HEK293T (cell line): ENCODE measurements at regions not wholly inside any gene's neighbourhood (a gene's known extent, or its start where the extent isn't known, plus 50 kb on each side); places are given as distances from the start of the nearest gene placed in this dataset.

ENCODE experiments used
- CTCF ChIA-PET: fragments of 350-600 bp; formaldehyde crosslinking; extraction: SDS; loops from one replicate; lab custom pipeline; 2021; ENCODE audit warnings: antibody characterized with exemption, inconsistent platforms; lab: Yijun Ruan, JAX
- POLR2A ChIA-PET: fragments of 350-600 bp; formaldehyde crosslinking; extraction: SDS; loops from one replicate; lab custom pipeline; 2020; ENCODE audit warnings: antibody characterized with exemption, inconsistent platforms; lab: Yijun Ruan, JAX
- DNase-seq: peaks from one replicate; pipeline ENCODE4 v3.0.0; 2012; ENCODE audit warnings: mixed read lengths; ENCODE audit errors: extremely low spot score
- ARNT ChIP-seq: fragments of 450-650 bp; IDR thresholded peaks from 2 replicates; pipeline ENCODE4 v1.6.1; 2017; ENCODE audit warnings: mild to moderate bottlenecking
- BHLHE40 ChIP-seq: fragments of 450-650 bp; IDR thresholded peaks from 2 replicates; pipeline ENCODE4 v1.6.1; 2016; ENCODE audit warnings: mild to moderate bottlenecking, moderate library complexity, borderline replicate concordance
- CTBP1 ChIP-seq: fragments of 450-650 bp; IDR thresholded peaks from 2 replicates; pipeline ENCODE4 v1.6.1; 2016; ENCODE audit warnings: borderline replicate concordance
- ELF4 ChIP-seq: fragments of 450-650 bp; IDR thresholded peaks from 2 replicates; pipeline ENCODE4 v1.6.1; 2017; ENCODE audit warnings: antibody characterized with exemption
- FOXA1 ChIP-seq: fragments of 450-650 bp; IDR thresholded peaks from 2 replicates; pipeline ENCODE4 v1.6.1; 2016; ENCODE audit warnings: mild to moderate bottlenecking
- FOXK2 ChIP-seq: fragments of 450-650 bp; IDR thresholded peaks from 2 replicates; pipeline ENCODE4 v1.6.1; 2016; ENCODE audit warnings: mild to moderate bottlenecking
- FOXM1 ChIP-seq: fragments of 450-650 bp; IDR thresholded peaks from 2 replicates; pipeline ENCODE4 v1.6.1; 2017; ENCODE audit warnings: mild to moderate bottlenecking, borderline replicate concordance
- HDGF ChIP-seq: fragments of 450-650 bp; IDR thresholded peaks from 2 replicates; pipeline ENCODE4 v1.6.1; 2017; ENCODE audit warnings: antibody characterized with exemption, borderline replicate concordance
- L3MBTL2 ChIP-seq: fragments of 450-650 bp; conservative IDR thresholded peaks from 2 replicates; pipeline ENCODE4 v1.6.1; 2016; ENCODE audit warnings: mild to moderate bottlenecking
- LEF1 ChIP-seq: fragments of 450-650 bp; IDR thresholded peaks from 2 replicates; pipeline ENCODE4 v1.6.1; 2017; ENCODE audit warnings: mild to moderate bottlenecking, borderline replicate concordance
- NFRKB ChIP-seq: fragments of 450-650 bp; IDR thresholded peaks from 2 replicates; pipeline ENCODE4 v1.6.1; 2016; ENCODE audit warnings: mild to moderate bottlenecking, moderate library complexity
- SP1 ChIP-seq: fragments of 450-650 bp; IDR thresholded peaks from 2 replicates; pipeline ENCODE4 v1.6.1; 2017
- SUZ12 ChIP-seq: fragments of 450-650 bp; IDR thresholded peaks from 2 replicates; pipeline ENCODE4 v1.6.1; 2016; ENCODE audit warnings: mild to moderate bottlenecking
- TARDBP ChIP-seq: fragments of 450-650 bp; IDR thresholded peaks from 2 replicates; pipeline ENCODE4 v1.6.1; 2016
- ZNF384 ChIP-seq: fragments of 450-650 bp; IDR thresholded peaks from 2 replicates; pipeline ENCODE4 v1.6.1; 2016
- TF ChIP-seq, protein P1 (sequence below): fragments of 450-650 bp; IDR thresholded peaks from 2 replicates; pipeline ENCODE4 v1.6.1; 2016

DNA sequence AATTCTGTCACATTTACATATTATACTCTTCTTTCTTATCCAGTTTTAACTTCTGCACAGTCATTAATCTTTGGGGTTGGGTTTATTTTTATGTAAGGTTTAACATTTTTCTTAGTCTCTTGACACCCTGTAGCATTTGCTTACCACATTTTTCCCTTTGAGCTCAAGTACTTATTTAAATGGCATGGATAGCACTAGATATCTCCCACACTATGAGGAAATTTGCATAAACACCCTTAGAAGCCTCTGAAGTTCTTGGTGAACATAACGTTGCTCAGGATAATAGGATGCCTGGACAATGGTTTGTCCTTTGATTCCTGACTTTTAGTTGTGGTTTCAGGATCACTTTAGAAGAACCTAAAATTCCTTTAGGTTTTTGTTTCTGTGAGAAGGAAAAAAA lies 338.9 kb downstream of the PCDH17 start:
- no peak for TF ChIP-seq ELF4
- TF ChIP-seq ARNT, result no peak
- TF ChIP-seq HDGF, result no peak
- no peak for TF ChIP-seq CTBP1
- TF ChIP-seq SUZ12, result no peak
- no peak for TF ChIP-seq LEF1
- TF ChIP-seq NFRKB, result no peak
- TF ChIP-seq ZNF384, result no peak
- TF ChIP-seq SP1, result no peak
- TF ChIP-seq FOXM1, result no peak
- TF ChIP-seq L3MBTL2, result no peak
- no peak for TF ChIP-seq TARDBP
- TF ChIP-seq, protein P1, sequence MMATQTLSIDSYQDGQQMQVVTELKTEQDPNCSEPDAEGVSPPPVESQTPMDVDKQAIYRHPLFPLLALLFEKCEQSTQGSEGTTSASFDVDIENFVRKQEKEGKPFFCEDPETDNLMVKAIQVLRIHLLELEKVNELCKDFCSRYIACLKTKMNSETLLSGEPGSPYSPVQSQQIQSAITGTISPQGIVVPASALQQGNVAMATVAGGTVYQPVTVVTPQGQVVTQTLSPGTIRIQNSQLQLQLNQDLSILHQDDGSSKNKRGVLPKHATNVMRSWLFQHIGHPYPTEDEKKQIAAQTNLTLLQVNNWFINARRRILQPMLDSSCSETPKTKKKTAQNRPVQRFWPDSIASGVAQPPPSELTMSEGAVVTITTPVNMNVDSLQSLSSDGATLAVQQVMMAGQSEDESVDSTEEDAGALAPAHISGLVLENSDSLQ, result no peak
- TF ChIP-seq FOXA1, result no peak
- no peak for TF ChIP-seq BHLHE40
- TF ChIP-seq FOXK2, result no peak
- ChIA-PET POLR2A (interaction anchor here (0.6 kb wide), 1 partner anchor 13 kb away, joined by 3 read pairs; no protein-coding TSS in a partner anchor), CTCF (no interaction called here)
- no peak for DNase-seq

DNA sequence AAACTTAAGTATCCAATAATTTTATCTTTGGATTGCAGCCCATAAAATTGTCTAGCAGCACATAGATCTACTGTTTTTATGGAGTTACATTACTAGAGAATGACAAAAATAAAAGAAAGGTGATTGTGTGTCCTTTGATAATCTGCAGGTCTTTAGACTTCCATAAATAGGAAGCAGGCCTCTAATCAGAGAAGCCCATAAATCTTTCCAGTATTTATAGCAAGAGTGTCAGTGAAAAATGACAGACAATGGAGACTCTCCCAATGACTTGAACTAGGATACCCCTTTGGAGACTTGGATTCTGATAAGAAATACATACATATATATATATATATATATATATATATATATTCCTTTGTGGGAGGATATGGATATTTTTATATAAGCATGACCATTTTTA lies 351.2 kb downstream of the PCDH17 start:
- no peak for DNase-seq
- TF ChIP-seq ARNT (no peak), ZNF384 (no peak), HDGF (no peak), LEF1 (no peak), L3MBTL2 (no peak), BHLHE40 (no peak), CTBP1 (no peak), SUZ12 (no peak), NFRKB (no peak), SP1 (no peak), FOXA1 (no peak), FOXK2 (no peak), FOXM1 (no peak), TARDBP (no peak), ELF4 (no peak)
- TF ChIP-seq, protein P1, result no peak
- ChIA-PET CTCF (no interaction called here), POLR2A (no interaction called here)

DNA sequence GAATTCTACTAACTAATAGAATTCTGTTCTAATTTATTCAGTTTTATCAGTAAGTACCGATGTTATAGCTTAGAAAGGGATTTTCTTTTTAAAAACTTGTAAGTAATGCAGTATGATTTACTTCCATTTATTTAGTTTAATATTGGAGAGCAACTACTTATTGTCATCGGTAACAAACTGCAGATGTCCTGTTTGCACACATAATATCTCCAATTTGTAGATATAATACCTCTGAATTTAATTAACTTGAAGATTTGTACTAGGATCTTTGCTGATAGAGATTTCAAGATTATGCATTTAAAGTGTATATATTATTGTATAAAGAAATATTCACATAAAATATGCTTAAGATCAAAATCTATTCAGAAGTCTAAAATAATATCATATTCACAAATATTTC lies 356.7 kb downstream of the PCDH17 start:
- ChIA-PET CTCF (no interaction called here), POLR2A (no interaction called here)
- TF ChIP-seq SUZ12 (no peak), SP1 (no peak), ARNT (no peak), L3MBTL2 (no peak), CTBP1 (no peak), ELF4 (no peak), HDGF (no peak), BHLHE40 (no peak), TARDBP (no peak), LEF1 (no peak), FOXA1 (no peak), FOXM1 (no peak), FOXK2 (no peak), NFRKB (no peak)
- no peak for DNase-seq

DNA sequence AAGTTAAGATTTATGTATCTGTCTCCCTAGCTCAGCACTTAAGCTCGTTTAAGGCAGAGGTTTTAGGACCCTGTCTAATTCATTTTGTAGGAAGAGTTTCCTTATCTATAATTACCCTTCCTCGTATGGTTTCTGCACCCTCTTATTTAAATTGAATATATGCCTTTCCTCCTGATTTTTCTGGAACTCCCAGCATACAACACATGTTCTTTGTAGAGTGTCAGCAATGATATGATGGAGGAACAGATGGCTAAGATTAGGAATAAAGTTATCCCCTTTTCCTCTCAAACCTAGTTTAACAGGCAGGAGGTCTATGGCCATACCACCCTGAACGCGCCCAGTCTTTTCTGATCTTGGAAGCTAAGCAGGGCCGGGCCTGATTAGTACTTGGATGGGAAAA lies 359.5 kb downstream of the PCDH17 start:
- no peak for TF ChIP-seq L3MBTL2
- TF ChIP-seq HDGF, result no peak
- TF ChIP-seq, protein P1, result no peak
- no peak for TF ChIP-seq NFRKB
- TF ChIP-seq ARNT, result no peak
- no peak for TF ChIP-seq BHLHE40
- TF ChIP-seq CTBP1, result no peak
- no peak for TF ChIP-seq TARDBP
- no peak for TF ChIP-seq ELF4
- TF ChIP-seq FOXA1, result no peak
- TF ChIP-seq LEF1, result no peak
- no peak for DNase-seq
- ChIA-PET CTCF (no interaction called here), POLR2A (no interaction called here)

DNA sequence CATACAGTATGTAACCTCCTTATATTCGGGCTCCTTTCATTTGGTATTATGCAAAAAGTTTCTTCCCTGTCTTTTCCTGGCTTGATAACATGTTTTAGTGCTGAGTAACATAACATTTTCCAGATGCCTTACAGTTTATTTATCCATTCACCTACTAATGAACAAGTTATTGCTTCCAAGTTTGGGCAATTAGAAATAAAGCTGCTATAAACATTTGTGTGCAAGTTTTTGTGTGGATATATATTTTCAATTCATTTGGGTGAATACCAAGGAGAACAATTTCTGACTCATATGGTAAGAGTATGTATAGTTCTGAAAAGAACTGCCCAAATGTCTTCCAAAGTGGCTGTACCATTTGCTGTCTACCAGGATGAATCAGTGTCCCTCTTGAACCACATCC lies 360.9 kb downstream of the PCDH17 start:
- TF ChIP-seq ARNT, result no peak
- TF ChIP-seq TARDBP, result no peak
- TF ChIP-seq HDGF, result no peak
- no peak for TF ChIP-seq SP1
- TF ChIP-seq FOXK2, result no peak
- TF ChIP-seq, protein P1, result no peak
- no peak for TF ChIP-seq FOXA1
- no peak for TF ChIP-seq BHLHE40
- TF ChIP-seq NFRKB, result no peak
- no peak for TF ChIP-seq CTBP1
- no peak for TF ChIP-seq ELF4
- TF ChIP-seq SUZ12, result no peak
- no peak for TF ChIP-seq L3MBTL2
- no peak for TF ChIP-seq LEF1
- no peak for TF ChIP-seq ZNF384
- no peak for TF ChIP-seq FOXM1
- ChIA-PET CTCF (no interaction called here), POLR2A (no interaction called here)
- DNase-seq, result no peak

DNA sequence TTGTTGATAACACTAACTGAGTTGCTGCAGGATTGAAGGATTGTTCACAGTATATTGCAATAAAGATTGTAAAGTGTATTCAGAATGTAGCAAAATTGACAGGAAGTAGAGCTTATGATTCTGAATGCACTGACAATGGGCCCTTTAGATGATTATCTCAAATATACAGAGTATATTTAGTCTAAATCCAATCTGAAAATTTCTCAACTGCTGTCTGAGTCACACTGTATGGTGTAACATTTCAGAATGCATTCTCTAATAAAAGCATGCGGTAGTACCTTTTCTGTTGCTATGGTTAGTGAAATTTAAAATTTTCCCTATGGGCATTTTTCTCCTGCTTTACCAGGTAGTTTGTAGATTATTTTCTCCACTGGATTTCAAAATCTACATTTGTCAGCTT lies 365.2 kb downstream of the PCDH17 start:
- TF ChIP-seq LEF1 (no peak), HDGF (no peak), FOXM1 (no peak), BHLHE40 (no peak), SUZ12 (no peak), ELF4 (no peak), TARDBP (no peak), CTBP1 (no peak), ZNF384 (no peak), L3MBTL2 (no peak), FOXA1 (no peak), NFRKB (no peak), FOXK2 (no peak), ARNT (no peak)
- TF ChIP-seq, protein P1, result no peak
- ChIA-PET CTCF (no interaction called here), POLR2A (no interaction called here)
- no peak for DNase-seq
